ENCODE measurements at regions not wholly inside any gene's neighbourhood (a gene's known extent, or its start where the extent isn't known, plus 50 kb on each side); places are given as distances from the start of the nearest gene placed in this dataset.

GRCh38 chr2:176565641-176566323 lies 296.5 kb downstream of the MTX2 start:
- TF ChIP-seq, protein P1, sequence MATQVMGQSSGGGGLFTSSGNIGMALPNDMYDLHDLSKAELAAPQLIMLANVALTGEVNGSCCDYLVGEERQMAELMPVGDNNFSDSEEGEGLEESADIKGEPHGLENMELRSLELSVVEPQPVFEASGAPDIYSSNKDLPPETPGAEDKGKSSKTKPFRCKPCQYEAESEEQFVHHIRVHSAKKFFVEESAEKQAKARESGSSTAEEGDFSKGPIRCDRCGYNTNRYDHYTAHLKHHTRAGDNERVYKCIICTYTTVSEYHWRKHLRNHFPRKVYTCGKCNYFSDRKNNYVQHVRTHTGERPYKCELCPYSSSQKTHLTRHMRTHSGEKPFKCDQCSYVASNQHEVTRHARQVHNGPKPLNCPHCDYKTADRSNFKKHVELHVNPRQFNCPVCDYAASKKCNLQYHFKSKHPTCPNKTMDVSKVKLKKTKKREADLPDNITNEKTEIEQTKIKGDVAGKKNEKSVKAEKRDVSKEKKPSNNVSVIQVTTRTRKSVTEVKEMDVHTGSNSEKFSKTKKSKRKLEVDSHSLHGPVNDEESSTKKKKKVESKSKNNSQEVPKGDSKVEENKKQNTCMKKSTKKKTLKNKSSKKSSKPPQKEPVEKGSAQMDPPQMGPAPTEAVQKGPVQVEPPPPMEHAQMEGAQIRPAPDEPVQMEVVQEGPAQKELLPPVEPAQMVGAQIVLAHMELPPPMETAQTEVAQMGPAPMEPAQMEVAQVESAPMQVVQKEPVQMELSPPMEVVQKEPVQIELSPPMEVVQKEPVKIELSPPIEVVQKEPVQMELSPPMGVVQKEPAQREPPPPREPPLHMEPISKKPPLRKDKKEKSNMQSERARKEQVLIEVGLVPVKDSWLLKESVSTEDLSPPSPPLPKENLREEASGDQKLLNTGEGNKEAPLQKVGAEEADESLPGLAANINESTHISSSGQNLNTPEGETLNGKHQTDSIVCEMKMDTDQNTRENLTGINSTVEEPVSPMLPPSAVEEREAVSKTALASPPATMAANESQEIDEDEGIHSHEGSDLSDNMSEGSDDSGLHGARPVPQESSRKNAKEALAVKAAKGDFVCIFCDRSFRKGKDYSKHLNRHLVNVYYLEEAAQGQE (IDR thresholded peaks at IDR 0.05; ENCODE audit: insufficient read depth in 1 of 2, low read depth in 2 of 2, low read length in 1 of 2) = no peak
- TF ChIP-seq CTCF (IDR thresholded peaks at IDR 0.05) = no peak
- TF ChIP-seq POLR2AphosphoS5 (IDR thresholded peaks at IDR 0.05; ENCODE audit: low read depth, low read length) = no peak
- TF ChIP-seq SIN3A (IDR thresholded peaks at IDR 0.05; ENCODE audit: borderline replicate concordance, insufficient read depth, low read depth, low read length) = no peak
